Fibroblast of lung (primary cell): ENCODE measurements at regions not wholly inside any gene's neighbourhood (a gene's known extent, or its start where the extent isn't known, plus 50 kb on each side); places are given as distances from the start of the nearest gene placed in this dataset.

Experiments
- DNase-seq, 2 donors: peaks; one replicate each; pipeline versions ENCODE4 v3.0.0 to v3.0.0-alpha.2; 2010; ENCODE audit warnings: low read depth in 2 of 2
- H2AFZ ChIP-seq: 2 replicates; pipeline ENCODE4 v1.5.1; 2012; ENCODE audit warnings: low read length, control low read depth, inconsistent platforms
- H3K27ac ChIP-seq: 2 replicates; pipeline ENCODE4 v1.5.1; 2011; ENCODE audit warnings: low read length, control low read depth; ENCODE audit not compliant: insufficient read depth
- H3K27me3 ChIP-seq: 2 replicates; pipeline ENCODE4 v1.5.1; 2011; ENCODE audit warnings: mild to moderate bottlenecking, low read length; ENCODE audit not compliant: control insufficient read depth, insufficient read depth
- H3K36me3 ChIP-seq: 2 replicates; pipeline ENCODE4 v1.5.1; 2011; ENCODE audit warnings: low read length; ENCODE audit not compliant: control insufficient read depth, insufficient read depth
- H3K4me1 ChIP-seq: 2 replicates; pipeline ENCODE4 v1.5.1; 2011; ENCODE audit warnings: low read length; ENCODE audit not compliant: control insufficient read depth, insufficient read depth; ENCODE audit errors: extremely low read depth
- H3K4me2 ChIP-seq: 2 replicates; pipeline ENCODE4 v1.5.1; 2011; ENCODE audit warnings: low read length, control low read depth; ENCODE audit not compliant: insufficient read depth; ENCODE audit errors: extremely low read depth
- H3K4me3 ChIP-seq, 4 experiments: fragments of 200-600 bp in 1 of 4; sonication (generic) in 1 of 4; replicated peaks in 1 of 4; 2 replicates each; pipeline ENCODE4 v1.5.1; 2011 to 2016; ENCODE audit warnings: low read length in 4 of 4, low read depth in 3 of 4, mild to moderate bottlenecking in 3 of 4, control low read depth in 2 of 4, inconsistent platforms in 1 of 4, mixed read lengths in 1 of 4; ENCODE audit not compliant: insufficient read depth in 1 of 4; ENCODE audit errors: control extremely low read depth in 1 of 4
- H3K79me2 ChIP-seq: 2 replicates; pipeline ENCODE4 v1.5.1; 2012; ENCODE audit warnings: mild to moderate bottlenecking, low read length, inconsistent platforms; ENCODE audit not compliant: control insufficient read depth, insufficient read depth
- H3K9ac ChIP-seq: 2 replicates; pipeline ENCODE4 v1.5.1; 2011; ENCODE audit warnings: mild to moderate bottlenecking, low read length, control low read depth; ENCODE audit not compliant: insufficient read depth
- H3K9me3 ChIP-seq: 2 replicates; pipeline ENCODE4 v1.5.1; 2012; ENCODE audit warnings: low read depth, low read length; ENCODE audit not compliant: control insufficient read depth, insufficient read depth
- H4K20me1 ChIP-seq: 2 replicates; pipeline ENCODE4 v1.5.1; 2011; ENCODE audit warnings: low read length; ENCODE audit not compliant: control insufficient read depth, insufficient read depth; ENCODE audit errors: extremely low read depth
- CTCF ChIP-seq, 2 donors: IDR thresholded peaks in 1 of 2; conservative IDR thresholded peaks in 1 of 2; 1 replicate in 1 of 2; 2 replicates in 1 of 2; pipeline ENCODE4 v1.5.1; 2011 to 2012; ENCODE audit warnings: low read length in 2 of 2, control low read depth in 1 of 2, inconsistent platforms in 1 of 2, low read depth in 1 of 2, mild to moderate bottlenecking in 1 of 2
- EZH2 ChIP-seq: IDR thresholded peaks from 2 replicates; pipeline ENCODE4 v1.5.1; 2012; ENCODE audit warnings: low read length, control low read depth, mild to moderate bottlenecking; ENCODE audit errors: missing control alignments

GRCh38 chr20:11119573-11119972 lies 445.8 kb upstream of the JAG1 start:
- Histone ChIP-seq H3K36me3 (no peaks in the 10 kb centered on the region), H4K20me1 (no peaks in the 10 kb centered on the region), H3K9ac (no peak overlapping the region), H3K4me1 (no peaks in the 10 kb centered on the region), H3K27me3 (no peaks in the 10 kb centered on the region), H3K4me3 (no peak overlapping the region), H2AFZ (no peak overlapping the region), H3K79me2 (no peaks in the 10 kb centered on the region), H3K27ac (no peak overlapping the region), H3K9me3 (no peaks in the 10 kb centered on the region), H3K4me2 (no peak overlapping the region)
- no peak for TF ChIP-seq CTCF (conservative IDR thresholded peaks at IDR 0.05 in 1 of 2, IDR thresholded peaks at IDR 0.05 in 1 of 2; ENCODE audit: low read depth in 1 of 2, low read length in 2 of 2)
- no peak for TF ChIP-seq EZH2
- no peak for DNase-seq

- Histone ChIP-seq H3K36me3 (no peaks in the 10 kb centered on the region), H2AFZ (no peak overlapping the region), H3K4me2 (no peak overlapping the region), H4K20me1 (no peaks in the 10 kb centered on the region), H3K27ac (no peak overlapping the region), H3K9ac (no peak overlapping the region), H3K4me3 (no peak overlapping the region), H3K9me3 (no peaks in the 10 kb centered on the region), H3K79me2 (no peaks in the 10 kb centered on the region), H3K4me1 (no peaks in the 10 kb centered on the region), H3K27me3 (no peaks in the 10 kb centered on the region)
- DNase-seq, result peak in 1 of 2 donors; percentile 56
- no peak for TF ChIP-seq EZH2
- TF ChIP-seq CTCF (conservative IDR thresholded peaks at IDR 0.05 in 1 of 2, IDR thresholded peaks at IDR 0.05 in 1 of 2; ENCODE audit: low read depth in 1 of 2, low read length in 2 of 2), result no peak
These were observed 446.6 kb upstream of the JAG1 start for GRCh38 chr20:11120431-11120830.

- no peak overlapping the region for H3K27ac ChIP-seq
- H2AFZ ChIP-seq, result no peak overlapping the region
- H3K4me2 ChIP-seq, result no peak overlapping the region
- H4K20me1 ChIP-seq, result no peaks in the 10 kb centered on the region
- no peaks in the 10 kb centered on the region for H3K27me3 ChIP-seq
- H3K9ac ChIP-seq, result no peak overlapping the region
- H3K79me2 ChIP-seq, result no peaks in the 10 kb centered on the region
- H3K4me1 ChIP-seq, result peaks cover 4% of the 10 kb centered on the region
- no peak overlapping the region for H3K4me3 ChIP-seq
- DNase-seq, result peak in 1 of 2 donors; percentile 48
- TF ChIP-seq EZH2 (no peak), CTCF (conservative IDR thresholded peaks at IDR 0.05 in 1 of 2, IDR thresholded peaks at IDR 0.05 in 1 of 2; ENCODE audit: low read depth in 1 of 2, low read length in 2 of 2) (no peak)
- H3K9me3 ChIP-seq, result no peaks in the 10 kb centered on the region
- no peaks in the 10 kb centered on the region for H3K36me3 ChIP-seq
These were observed 451.2 kb upstream of the JAG1 start for GRCh38 chr20:11124849-11125505.
